ENCODE measurements at regions not wholly inside any gene's neighbourhood (a gene's known extent, or its start where the extent isn't known, plus 50 kb on each side); places are given as distances from the start of the nearest gene placed in this dataset.

- Histone ChIP-seq H3K27ac (no peak overlapping the region), H3K36me3 (no peaks in the 10 kb centered on the region), H3K4me3 (no peak overlapping the region), H3K4me1 (no peaks in the 10 kb centered on the region), H3K9me3 (no peaks in the 10 kb centered on the region), H3K27me3 (no peaks in the 10 kb centered on the region)
- intact Hi-C loops (cut with DNase I), result no loop called here
- TF ChIP-seq CTCF (IDR thresholded peaks at IDR 0.05) (no peak), POLR2A (IDR thresholded peaks at IDR 0.05) (no peak), POLR2AphosphoS5 (IDR thresholded peaks at IDR 0.05; ENCODE audit: insufficient read depth in 1 of 2, low read depth in 1 of 2) (no peak)
- DNase-seq (ENCODE audit: extremely low spot score in 2 of 2), result no peak
Observed at GRCh38 chr3:118734664-118735063, 300.0 kb downstream of the IGSF11 start.

- no peaks in the 10 kb centered on the region for H3K36me3 ChIP-seq
- H3K27me3 ChIP-seq, result no peaks in the 10 kb centered on the region
- intact Hi-C loops (cut with DNase I), result no loop called here
- no peak overlapping the region for H3K4me3 ChIP-seq
- no peak overlapping the region for H3K27ac ChIP-seq
- no peaks in the 10 kb centered on the region for H3K4me1 ChIP-seq
- no peak for DNase-seq (ENCODE audit: extremely low spot score in 2 of 2)
- no peaks in the 10 kb centered on the region for H3K9me3 ChIP-seq
- TF ChIP-seq POLR2A (IDR thresholded peaks at IDR 0.05), result no peak
- no peak for TF ChIP-seq CTCF (IDR thresholded peaks at IDR 0.05)
- no peak for TF ChIP-seq POLR2AphosphoS5 (IDR thresholded peaks at IDR 0.05; ENCODE audit: insufficient read depth in 1 of 2, low read depth in 1 of 2)
Observed at GRCh38 chr3:118736107-118736506, 298.5 kb downstream of the IGSF11 start.

GRCh38 chr3:118740722-118741290 is 293.8 kb downstream of the IGSF11 start:
- TF ChIP-seq POLR2AphosphoS5 (IDR thresholded peaks at IDR 0.05; ENCODE audit: insufficient read depth in 1 of 2, low read depth in 1 of 2), result no peak
- H3K9me3 ChIP-seq, result no peaks in the 10 kb centered on the region
- no peaks in the 10 kb centered on the region for H3K36me3 ChIP-seq
- no peaks in the 10 kb centered on the region for H3K4me1 ChIP-seq
- no peak overlapping the region for H3K27ac ChIP-seq
- intact Hi-C loops (cut with DNase I), result no loop called here
- H3K27me3 ChIP-seq, result no peaks in the 10 kb centered on the region
- H3K4me3 ChIP-seq, result no peak overlapping the region
- no peak for DNase-seq (ENCODE audit: extremely low spot score in 2 of 2)

- Histone ChIP-seq H3K4me1 (no peaks in the 10 kb centered on the region), H3K27me3 (no peaks in the 10 kb centered on the region), H3K36me3 (no peaks in the 10 kb centered on the region), H3K27ac (no peak overlapping the region), H3K9me3 (no peaks in the 10 kb centered on the region), H3K4me3 (no peak overlapping the region)
- intact Hi-C loops (cut with DNase I), result no loop called here
- no peak for TF ChIP-seq CTCF (IDR thresholded peaks at IDR 0.05)
- no peak for TF ChIP-seq POLR2AphosphoS5 (IDR thresholded peaks at IDR 0.05; ENCODE audit: insufficient read depth in 1 of 2, low read depth in 1 of 2)
- TF ChIP-seq POLR2A (IDR thresholded peaks at IDR 0.05), result no peak
- DNase-seq (ENCODE audit: extremely low spot score in 2 of 2), result no peak
Observed at GRCh38 chr3:118742760-118743159, 291.9 kb downstream of the IGSF11 start.

- H3K4me1 ChIP-seq, result no peaks in the 10 kb centered on the region
- H3K27ac ChIP-seq, result no peak overlapping the region
- DNase-seq (ENCODE audit: extremely low spot score in 2 of 2), result no peak
- H3K4me3 ChIP-seq, result no peak overlapping the region
- H3K27me3 ChIP-seq, result no peaks in the 10 kb centered on the region
- H3K36me3 ChIP-seq, result no peaks in the 10 kb centered on the region
- TF ChIP-seq POLR2A (IDR thresholded peaks at IDR 0.05), result no peak
- intact Hi-C loops (cut with DNase I), result no loop called here
- no peaks in the 10 kb centered on the region for H3K9me3 ChIP-seq
Observed at GRCh38 chr3:118744186-118744585, 290.5 kb downstream of the IGSF11 start.

- DNase-seq (ENCODE audit: extremely low spot score in 2 of 2), result no peak
- no peaks in the 10 kb centered on the region for H3K36me3 ChIP-seq
- intact Hi-C loops (cut with DNase I), result no loop called here
- no peaks in the 10 kb centered on the region for H3K27me3 ChIP-seq
- TF ChIP-seq POLR2AphosphoS5 (IDR thresholded peaks at IDR 0.05; ENCODE audit: insufficient read depth in 1 of 2, low read depth in 1 of 2) (no peak), POLR2A (IDR thresholded peaks at IDR 0.05) (no peak), CTCF (IDR thresholded peaks at IDR 0.05) (no peak)
- H3K4me1 ChIP-seq, result no peaks in the 10 kb centered on the region
- no peaks in the 10 kb centered on the region for H3K9me3 ChIP-seq
- H3K27ac ChIP-seq, result no peak overlapping the region
- H3K4me3 ChIP-seq, result no peak overlapping the region
Observed at GRCh38 chr3:118754406-118755252, 280.0 kb downstream of the IGSF11 start.
